Endothelial cell (in vitro differentiated cells): ENCODE measurements at regions not wholly inside any gene's neighbourhood (a gene's known extent, or its start where the extent isn't known, plus 50 kb on each side); places are given as distances from the start of the nearest gene placed in this dataset.

Source experiments
- DNase-seq: peaks from one replicate; pipeline ENCODE4 v3.0.0; 2021; ENCODE audit warnings: low spot score
- H3K27ac Mint-ChIP-seq: one replicate; pipeline ENCODE4 v1.8.0; 2021; ENCODE audit warnings: mixed read lengths, inconsistent platforms; ENCODE audit not compliant: unreplicated experiment
- H3K27me3 Mint-ChIP-seq: one replicate; pipeline ENCODE4 v1.8.0; 2021; ENCODE audit warnings: mild to moderate bottlenecking, moderate library complexity, mixed read lengths, inconsistent platforms; ENCODE audit not compliant: unreplicated experiment
- H3K36me3 Mint-ChIP-seq: one replicate; pipeline ENCODE4 v1.8.0; 2021; ENCODE audit warnings: mild to moderate bottlenecking, low read depth, mixed read lengths, inconsistent platforms; ENCODE audit not compliant: unreplicated experiment
- H3K4me1 Mint-ChIP-seq: one replicate; pipeline ENCODE4 v1.8.0; 2021; ENCODE audit warnings: mild to moderate bottlenecking, mixed read lengths, inconsistent platforms; ENCODE audit not compliant: unreplicated experiment
- H3K4me3 Mint-ChIP-seq: one replicate; pipeline ENCODE4 v1.8.0; 2021; ENCODE audit warnings: mild to moderate bottlenecking, mixed read lengths, inconsistent platforms; ENCODE audit not compliant: unreplicated experiment
- H3K9me3 Mint-ChIP-seq: one replicate; pipeline ENCODE4 v1.8.0; 2021; ENCODE audit warnings: mixed read lengths, inconsistent platforms; ENCODE audit not compliant: unreplicated experiment
- CTCF ChIP-seq: fragments of 200-600 bp; sonication (generic); IDR thresholded peaks from one replicate; pipeline ENCODE4 v1.5.0; 2021; ENCODE audit warnings: antibody characterized with exemption; ENCODE audit not compliant: unreplicated experiment

GRCh38 chr6:109224994-109225393 is 129.7 kb downstream of the CEP57L1 start:
- Mint-ChIP-seq H3K27ac (no peak overlapping the region), H3K9me3 (no peaks in the 10 kb centered on the region), H3K4me1 (peaks cover 12% of the 10 kb centered on the region), H3K36me3 (no peaks in the 10 kb centered on the region), H3K4me3 (no peak overlapping the region), H3K27me3 (no peaks in the 10 kb centered on the region)
- no peak for DNase-seq
- TF ChIP-seq CTCF, result no peak

- Mint-ChIP-seq H3K4me1 (peaks cover 12% of the 10 kb centered on the region), H3K27me3 (no peaks in the 10 kb centered on the region), H3K27ac (no peak overlapping the region), H3K4me3 (no peak overlapping the region), H3K9me3 (no peaks in the 10 kb centered on the region), H3K36me3 (no peaks in the 10 kb centered on the region)
- no peak for DNase-seq
- no peak for TF ChIP-seq CTCF
These were observed 129.0 kb downstream of the CEP57L1 start for GRCh38 chr6:109224107-109224875.

- Mint-ChIP-seq H3K4me1 (peaks cover 16% of the 10 kb centered on the region), H3K36me3 (no peaks in the 10 kb centered on the region), H3K4me3 (no peak overlapping the region), H3K9me3 (no peaks in the 10 kb centered on the region), H3K27me3 (no peaks in the 10 kb centered on the region), H3K27ac (no peak overlapping the region)
- DNase-seq, result no peak
- no peak for TF ChIP-seq CTCF
These were observed 127.5 kb downstream of the CEP57L1 start for GRCh38 chr6:109222848-109223247.

GRCh38 chr6:109221543-109222195 is 126.4 kb downstream of the CEP57L1 start:
- H3K4me3 Mint-ChIP-seq, result no peak overlapping the region
- no peak overlapping the region for H3K27ac Mint-ChIP-seq
- no peaks in the 10 kb centered on the region for H3K27me3 Mint-ChIP-seq
- no peak for TF ChIP-seq CTCF
- peaks cover 16% of the 10 kb centered on the region for H3K4me1 Mint-ChIP-seq
- DNase-seq, result no peak
- H3K9me3 Mint-ChIP-seq, result no peaks in the 10 kb centered on the region
- H3K36me3 Mint-ChIP-seq, result no peaks in the 10 kb centered on the region
